Caco-2 (cell line): ENCODE measurements at regions not wholly inside any gene's neighbourhood (a gene's known extent, or its start where the extent isn't known, plus 50 kb on each side); places are given as distances from the start of the nearest gene placed in this dataset.

Experiments used
- BruUV-seq: library from RNA; stranded (reverse); fragments of 400-500 nt; replicated peaks from 2 replicates; lab custom pipeline; 2021; lab: Mats Ljungman, UMichigan
- CTCF ChIA-PET: fragments of 300-600 bp; sonication (Branson Sonifier 250); formaldehyde crosslinking; loops from one replicate; lab custom pipeline; 2022; ENCODE audit warnings: antibody characterized with exemption; lab: Charles Lee
- POLR2A ChIA-PET: fragments of 300-600 bp; sonication (Branson Sonifier 250); formaldehyde crosslinking; loops from one replicate; lab custom pipeline; 2022; ENCODE audit warnings: antibody characterized with exemption; lab: Charles Lee
- DNase-seq, 2 experiments: peaks; one replicate each; pipeline versions ENCODE4 v3.0.0 to v3.0.0-alpha.2; 2020 to 2022
- H3K27me3 ChIP-seq: replicated peaks from 2 replicates; pipeline ENCODE4 v1.6.0; 2011; ENCODE audit warnings: low read length; ENCODE audit not compliant: control insufficient read depth, insufficient read depth
- H3K36me3 ChIP-seq: 2 replicates; pipeline ENCODE4 v1.5.1; 2011; ENCODE audit warnings: low read length; ENCODE audit not compliant: control insufficient read depth, insufficient read depth
- H3K4me1 ChIP-seq: fragments of 250-450 bp; sonication (Bioruptor Pico); 2 replicates; pipeline ENCODE4 v1.5.1; 2020; ENCODE audit warnings: mild to moderate bottlenecking
- H3K4me3 ChIP-seq: 2 replicates; pipeline ENCODE4 v1.5.1; 2011; ENCODE audit warnings: low read depth, mild to moderate bottlenecking, control low read depth, low read length
- H3K9me3 ChIP-seq: fragments of 250-450 bp; sonication (Bioruptor Pico); 2 replicates; pipeline ENCODE4 v1.5.1; 2020; ENCODE audit warnings: mild to moderate bottlenecking, moderate library complexity
- H3K27ac Mint-ChIP-seq: one replicate; pipeline ENCODE4 v1.8.0; 2022; ENCODE audit warnings: mixed read lengths; ENCODE audit not compliant: unreplicated experiment
- H3K27me3 Mint-ChIP-seq: one replicate; pipeline ENCODE4 v1.8.0; 2022; ENCODE audit warnings: mixed read lengths; ENCODE audit not compliant: insufficient read depth, unreplicated experiment
- H3K36me3 Mint-ChIP-seq: one replicate; pipeline ENCODE4 v1.8.0; 2022; ENCODE audit warnings: mild to moderate bottlenecking, mixed read lengths; ENCODE audit not compliant: insufficient read depth, unreplicated experiment
- H3K4me1 Mint-ChIP-seq: one replicate; pipeline ENCODE4 v1.8.0; 2022; ENCODE audit warnings: low read depth, mixed read lengths; ENCODE audit not compliant: unreplicated experiment
- H3K4me3 Mint-ChIP-seq: one replicate; pipeline ENCODE4 v1.8.0; 2022; ENCODE audit warnings: mild to moderate bottlenecking, moderate library complexity, mixed read lengths; ENCODE audit not compliant: unreplicated experiment
- H3K9me3 Mint-ChIP-seq: one replicate; pipeline ENCODE4 v1.8.0; 2022; ENCODE audit warnings: mixed read lengths; ENCODE audit not compliant: unreplicated experiment
- intact Hi-C: fragments of 100-400 bp; cut with micrococcal nuclease; formaldehyde crosslinking; loops from one replicate; pipeline ENCODE4 v1.10.0; 2022; ENCODE audit not compliant: unreplicated experiment
- TF ChIP-seq, protein P1 (sequence below), 2 experiments: fragments of 200-600 bp in 1 of 2; IDR thresholded peaks; 1 replicate in 1 of 2; 2 replicates in 1 of 2; pipeline versions ENCODE4 v1.5.1 to v1.8.0; 2011 to 2022; ENCODE audit warnings: antibody characterized with exemption in 1 of 2, control low read depth in 1 of 2, inconsistent platforms in 1 of 2, low read depth in 1 of 2, low read length in 1 of 2, mild to moderate bottlenecking in 1 of 2, moderate library complexity in 1 of 2; ENCODE audit not compliant: insufficient read depth in 1 of 2, severe bottlenecking in 1 of 2, unreplicated experiment in 1 of 2

DNA sequence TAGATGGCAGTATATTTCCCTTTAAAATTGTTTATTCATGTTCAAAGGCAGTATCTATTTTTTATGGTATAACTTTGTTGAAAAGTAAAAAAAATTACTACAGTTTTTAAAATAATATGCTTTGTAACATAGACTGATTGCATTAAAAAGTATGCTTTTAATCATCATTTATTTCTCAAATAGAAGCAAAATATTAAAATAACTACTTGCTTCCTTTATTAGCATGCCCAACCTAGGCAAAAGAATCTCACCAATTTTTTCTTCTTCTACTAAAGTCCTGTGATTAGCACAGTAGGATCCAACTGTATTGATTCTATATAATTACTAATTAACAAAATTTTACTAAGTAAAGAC is 69.6 kb upstream of the NFKB1 start:
- Mint-ChIP-seq H3K27me3 (no peaks in the 10 kb centered on the region), H3K4me1 (peaks cover 10% of the 10 kb centered on the region), H3K9me3 (no peaks in the 10 kb centered on the region), H3K4me3 (peak overlapping the region; percentile 82), H3K27ac (peak overlapping the region; percentile 77), H3K36me3 (no peaks in the 10 kb centered on the region)
- ChIA-PET POLR2A (no interaction called here), CTCF (interaction anchor here (0.6 to 2.1 kb wide), 5 partner anchors 10 to 189 kb away, joined by 3 to 13 read pairs (median 8); partner anchors contain the start of gene SLC39A8)
- Histone ChIP-seq H3K4me3 (no peak overlapping the region), H3K4me1 (peaks cover 5% of the 10 kb centered on the region; the same call in 1 of the 2 replicates), H3K9me3 (peaks cover 9% of the 10 kb centered on the region; the same call in 1 of the 2 replicates), H3K27me3 (no peaks in the 10 kb centered on the region), H3K36me3 (no peaks in the 10 kb centered on the region)
- no TSS peak for BruUV-seq
- DNase-seq, result no peak
- TF ChIP-seq, protein P1, sequence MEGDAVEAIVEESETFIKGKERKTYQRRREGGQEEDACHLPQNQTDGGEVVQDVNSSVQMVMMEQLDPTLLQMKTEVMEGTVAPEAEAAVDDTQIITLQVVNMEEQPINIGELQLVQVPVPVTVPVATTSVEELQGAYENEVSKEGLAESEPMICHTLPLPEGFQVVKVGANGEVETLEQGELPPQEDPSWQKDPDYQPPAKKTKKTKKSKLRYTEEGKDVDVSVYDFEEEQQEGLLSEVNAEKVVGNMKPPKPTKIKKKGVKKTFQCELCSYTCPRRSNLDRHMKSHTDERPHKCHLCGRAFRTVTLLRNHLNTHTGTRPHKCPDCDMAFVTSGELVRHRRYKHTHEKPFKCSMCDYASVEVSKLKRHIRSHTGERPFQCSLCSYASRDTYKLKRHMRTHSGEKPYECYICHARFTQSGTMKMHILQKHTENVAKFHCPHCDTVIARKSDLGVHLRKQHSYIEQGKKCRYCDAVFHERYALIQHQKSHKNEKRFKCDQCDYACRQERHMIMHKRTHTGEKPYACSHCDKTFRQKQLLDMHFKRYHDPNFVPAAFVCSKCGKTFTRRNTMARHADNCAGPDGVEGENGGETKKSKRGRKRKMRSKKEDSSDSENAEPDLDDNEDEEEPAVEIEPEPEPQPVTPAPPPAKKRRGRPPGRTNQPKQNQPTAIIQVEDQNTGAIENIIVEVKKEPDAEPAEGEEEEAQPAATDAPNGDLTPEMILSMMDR (IDR thresholded peaks at IDR 0.05; ENCODE audit: insufficient read depth in 1 of 2, low read depth in 1 of 2, low read length in 1 of 2, severe bottlenecking in 1 of 2, unreplicated experiment in 1 of 2), result no peak
- intact Hi-C loops, result loop anchor here (1.0 to 5.0 kb wide), 8 partner anchors 11 to 661 kb away; partner anchors contain the start of genes CISD2 and SLC39A8

DNA sequence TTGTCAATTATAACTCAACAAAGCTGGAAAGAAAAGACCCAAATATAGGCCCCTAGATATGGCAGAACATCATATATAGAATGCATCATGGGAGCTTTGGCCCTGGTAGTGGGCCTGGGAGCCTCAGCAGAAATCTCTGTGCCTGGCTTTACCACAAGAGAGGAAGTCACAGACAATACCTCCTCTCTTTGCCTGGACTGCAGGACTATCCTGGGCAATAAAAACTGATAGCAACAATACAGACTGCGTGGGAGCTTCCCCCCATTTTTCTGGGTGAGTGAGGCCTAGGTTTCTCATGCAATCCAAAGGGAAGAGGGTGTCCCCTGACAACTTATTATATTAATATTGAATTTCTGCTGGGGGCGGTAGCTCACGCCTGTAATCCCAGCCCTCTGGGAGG is 64.0 kb upstream of the NFKB1 start:
- Histone ChIP-seq H3K9me3 (peaks cover 9% of the 10 kb centered on the region; the same call in 1 of the 2 replicates), H3K36me3 (no peaks in the 10 kb centered on the region), H3K4me3 (no peak overlapping the region), H3K27me3 (no peaks in the 10 kb centered on the region), H3K4me1 (peaks cover 29% of the 10 kb centered on the region)
- no TSS peak for BruUV-seq
- H3K4me1 Mint-ChIP-seq, result peaks cover 28% of the 10 kb centered on the region
- CTCF ChIA-PET, result no interaction called here
- no peak for DNase-seq
- TF ChIP-seq, protein P1 (IDR thresholded peaks at IDR 0.05; ENCODE audit: insufficient read depth in 1 of 2, low read depth in 1 of 2, low read length in 1 of 2, severe bottlenecking in 1 of 2, unreplicated experiment in 1 of 2), result no peak
- peaks cover 4% of the 10 kb centered on the region for H3K36me3 Mint-ChIP-seq
- no peaks in the 10 kb centered on the region for H3K9me3 Mint-ChIP-seq
- no peak overlapping the region for H3K27ac Mint-ChIP-seq
- POLR2A ChIA-PET, result no interaction called here
- no peak overlapping the region for H3K4me3 Mint-ChIP-seq
- H3K27me3 Mint-ChIP-seq, result no peaks in the 10 kb centered on the region
- intact Hi-C loops, result no loop called here

DNA sequence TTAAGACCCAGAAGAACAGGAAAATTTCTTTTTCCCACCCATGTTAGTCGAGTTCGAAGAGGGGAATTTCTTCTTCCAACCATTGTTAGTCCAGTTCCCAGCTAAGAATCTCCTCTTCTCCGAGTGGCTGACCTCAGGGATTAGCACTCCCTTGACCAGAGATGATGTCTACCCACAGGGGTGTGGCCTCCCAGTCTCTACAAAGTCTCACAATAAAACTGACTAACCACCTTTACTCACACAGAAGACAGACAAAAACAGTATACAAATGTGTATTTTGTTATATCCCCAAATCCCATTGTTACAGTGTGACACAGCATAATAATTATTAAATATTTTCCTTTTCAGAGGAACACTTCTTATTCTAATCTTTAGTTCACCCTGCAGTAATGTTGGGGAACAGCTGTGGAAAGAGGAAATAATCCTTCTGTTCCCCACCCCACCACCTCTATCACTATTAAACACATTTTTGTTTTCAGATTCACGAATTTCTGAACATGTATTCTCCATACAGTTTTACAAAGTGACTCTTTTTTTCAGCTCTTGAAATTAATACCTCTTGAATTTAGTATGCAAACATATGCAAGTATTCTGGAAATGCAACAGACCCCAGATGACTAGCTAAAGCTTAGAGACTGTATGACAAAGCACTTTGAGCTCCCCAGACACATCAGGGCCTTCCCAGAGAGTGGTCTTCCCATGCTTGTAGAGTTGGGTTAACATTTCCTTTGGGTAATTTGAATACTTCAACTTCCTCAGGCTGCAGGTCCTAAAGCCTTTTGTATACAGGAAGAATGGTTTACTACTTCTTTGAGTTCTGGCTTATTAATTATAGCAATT is 62.5 kb upstream of the NFKB1 start:
- no peak for DNase-seq
- Mint-ChIP-seq H3K4me3 (no peak overlapping the region), H3K27ac (peak overlapping the region; percentile 53), H3K27me3 (no peaks in the 10 kb centered on the region), H3K4me1 (peaks cover 42% of the 10 kb centered on the region), H3K36me3 (peaks cover 4% of the 10 kb centered on the region), H3K9me3 (no peaks in the 10 kb centered on the region)
- H3K4me3 ChIP-seq, result no peak overlapping the region
- H3K4me1 ChIP-seq, result peaks cover 44% of the 10 kb centered on the region
- no TSS peak for BruUV-seq
- H3K9me3 ChIP-seq, result peaks cover 9% of the 10 kb centered on the region; the same call in 1 of the 2 replicates
- TF ChIP-seq, protein P1 (IDR thresholded peaks at IDR 0.05; ENCODE audit: insufficient read depth in 1 of 2, low read depth in 1 of 2, low read length in 1 of 2, severe bottlenecking in 1 of 2, unreplicated experiment in 1 of 2), result no peak
- intact Hi-C loops, result no loop called here
- no peaks in the 10 kb centered on the region for H3K36me3 ChIP-seq
- CTCF ChIA-PET, result no interaction called here
- POLR2A ChIA-PET, result interaction anchor here (0.6 kb wide), 1 partner anchor 683 kb away, joined by 3 read pairs; no protein-coding TSS in a partner anchor
- no peaks in the 10 kb centered on the region for H3K27me3 ChIP-seq
